ENCODE measurements at regions not wholly inside any gene's neighbourhood (a gene's known extent, or its start where the extent isn't known, plus 50 kb on each side); places are given as distances from the start of the nearest gene placed in this dataset.

DNA sequence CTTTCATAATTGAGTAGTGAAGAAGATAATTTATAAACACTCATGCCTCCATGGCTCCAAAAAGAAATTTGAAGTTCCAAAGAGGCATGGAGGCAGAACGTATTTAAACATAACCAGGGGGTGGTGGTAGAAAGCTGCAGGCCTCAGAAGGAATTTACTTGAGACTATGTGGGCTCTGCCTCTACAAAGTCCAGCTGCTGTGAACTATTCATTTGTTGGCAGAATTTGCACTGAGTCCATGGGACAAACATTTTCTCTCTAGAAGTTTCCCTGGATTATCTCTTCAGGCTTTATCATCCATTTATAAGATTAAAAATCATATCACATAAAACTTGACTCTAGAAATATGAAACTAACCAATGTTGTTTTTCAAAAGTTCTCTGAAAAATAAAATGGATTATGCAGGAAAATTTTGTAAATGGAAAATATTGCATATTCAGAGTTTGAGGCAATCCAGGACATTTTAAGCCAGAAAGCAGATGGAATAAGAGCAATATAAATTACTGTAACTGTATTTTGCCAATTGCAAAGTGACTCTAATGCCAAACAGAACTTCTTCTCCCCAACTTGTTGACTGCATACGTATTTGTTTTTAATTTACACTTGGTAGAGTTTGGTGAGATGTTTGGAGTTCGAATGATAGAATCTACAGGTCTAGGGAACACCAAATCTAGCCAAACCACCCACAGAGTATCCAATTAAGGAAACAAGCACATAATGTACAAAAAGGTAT lies 258.2 kb downstream of the ENC1 start:
- Histone ChIP-seq H3K4me3 (ENCODE audit: low read depth, low read length) (no peak overlapping the region), H3K36me3 (ENCODE audit: control insufficient read depth, insufficient read depth, low read length) (no peaks in the 10 kb centered on the region), H3K27me3 (replicated peaks; ENCODE audit: control insufficient read depth, insufficient read depth, low read length) (no peaks in the 10 kb centered on the region), H3K4me1 (peaks cover 21% of the 10 kb centered on the region), H3K9me3 (no peaks in the 10 kb centered on the region; the same call in 1 of the 2 replicates)
- Mint-ChIP-seq H3K4me1 (ENCODE audit: low read depth, unreplicated experiment) (peaks cover 16% of the 10 kb centered on the region), H3K27me3 (ENCODE audit: insufficient read depth, unreplicated experiment) (no peaks in the 10 kb centered on the region), H3K36me3 (ENCODE audit: insufficient read depth, unreplicated experiment) (no peaks in the 10 kb centered on the region), H3K9me3 (ENCODE audit: unreplicated experiment) (no peaks in the 10 kb centered on the region), H3K4me3 (ENCODE audit: unreplicated experiment) (no peak overlapping the region), H3K27ac (ENCODE audit: unreplicated experiment) (no peak overlapping the region)
- DNase-seq: no peak
- POLR2A ChIA-PET: no interaction called here
- CTCF ChIA-PET: no interaction called here
- intact Hi-C loops (cut with micrococcal nuclease; ENCODE audit: unreplicated experiment): no loop called here
- BruUV-seq (replicated peaks): no TSS peak
- TF ChIP-seq, protein P1, sequence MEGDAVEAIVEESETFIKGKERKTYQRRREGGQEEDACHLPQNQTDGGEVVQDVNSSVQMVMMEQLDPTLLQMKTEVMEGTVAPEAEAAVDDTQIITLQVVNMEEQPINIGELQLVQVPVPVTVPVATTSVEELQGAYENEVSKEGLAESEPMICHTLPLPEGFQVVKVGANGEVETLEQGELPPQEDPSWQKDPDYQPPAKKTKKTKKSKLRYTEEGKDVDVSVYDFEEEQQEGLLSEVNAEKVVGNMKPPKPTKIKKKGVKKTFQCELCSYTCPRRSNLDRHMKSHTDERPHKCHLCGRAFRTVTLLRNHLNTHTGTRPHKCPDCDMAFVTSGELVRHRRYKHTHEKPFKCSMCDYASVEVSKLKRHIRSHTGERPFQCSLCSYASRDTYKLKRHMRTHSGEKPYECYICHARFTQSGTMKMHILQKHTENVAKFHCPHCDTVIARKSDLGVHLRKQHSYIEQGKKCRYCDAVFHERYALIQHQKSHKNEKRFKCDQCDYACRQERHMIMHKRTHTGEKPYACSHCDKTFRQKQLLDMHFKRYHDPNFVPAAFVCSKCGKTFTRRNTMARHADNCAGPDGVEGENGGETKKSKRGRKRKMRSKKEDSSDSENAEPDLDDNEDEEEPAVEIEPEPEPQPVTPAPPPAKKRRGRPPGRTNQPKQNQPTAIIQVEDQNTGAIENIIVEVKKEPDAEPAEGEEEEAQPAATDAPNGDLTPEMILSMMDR (IDR thresholded peaks at IDR 0.05; ENCODE audit: insufficient read depth in 1 of 2, low read depth in 1 of 2, low read length in 1 of 2, severe bottlenecking in 1 of 2, unreplicated experiment in 1 of 2): no peak

DNA sequence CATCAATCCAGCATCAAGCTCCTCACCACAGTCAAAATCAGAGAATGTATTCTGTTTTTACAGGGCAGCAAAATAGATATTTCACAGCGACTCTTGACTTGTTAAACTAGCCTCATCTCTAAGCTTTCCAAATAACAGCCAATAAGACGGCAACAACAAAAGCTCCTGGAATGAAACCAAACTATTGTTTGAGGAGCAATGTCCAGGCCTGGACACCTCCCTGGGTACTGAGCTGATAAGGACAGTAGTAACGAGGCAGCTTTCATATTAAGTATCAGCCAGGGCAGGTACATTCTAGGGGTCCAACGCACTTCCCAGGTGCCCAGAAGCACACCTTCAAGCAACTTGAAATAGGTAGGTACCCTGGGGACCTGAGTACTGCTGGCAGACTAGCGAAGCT lies 260.3 kb downstream of the ENC1 start:
- no peak for DNase-seq
- POLR2A ChIA-PET: no interaction called here

DNA sequence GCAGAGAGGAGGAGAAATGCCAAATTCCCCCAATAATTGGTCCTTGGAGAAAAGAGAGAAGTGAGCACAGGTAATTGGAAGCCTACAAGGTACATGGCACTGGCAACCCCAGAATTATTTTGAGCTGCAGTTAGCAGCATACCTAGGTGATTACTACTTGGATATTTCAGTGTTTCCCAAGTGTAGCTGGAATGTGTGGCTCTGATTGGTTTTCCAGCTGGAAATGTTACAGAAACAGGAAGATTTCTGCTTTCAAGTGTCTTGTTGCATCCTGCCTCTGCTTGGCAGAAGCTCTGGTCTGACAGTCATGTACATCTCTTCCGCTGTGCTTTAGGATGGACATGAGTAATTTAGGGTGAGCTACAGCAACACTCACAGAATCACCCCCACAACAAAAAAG lies 262.1 kb downstream of the ENC1 start:
- no peak overlapping the region for H3K27ac Mint-ChIP-seq (ENCODE audit: unreplicated experiment)

More for the DNA sequence above, 260.3 kb downstream of the ENC1 start:
- Mint-ChIP-seq H3K4me1 (ENCODE audit: low read depth, unreplicated experiment) (peaks cover 23% of the 10 kb centered on the region), H3K9me3 (ENCODE audit: unreplicated experiment) (peaks cover 10% of the 10 kb centered on the region), H3K27me3 (ENCODE audit: insufficient read depth, unreplicated experiment) (no peaks in the 10 kb centered on the region), H3K36me3 (ENCODE audit: insufficient read depth, unreplicated experiment) (no peaks in the 10 kb centered on the region), H3K4me3 (ENCODE audit: unreplicated experiment) (no peak overlapping the region), H3K27ac (ENCODE audit: unreplicated experiment) (no peak overlapping the region)
- Histone ChIP-seq H3K4me3 (ENCODE audit: low read depth, low read length) (no peak overlapping the region), H3K4me1 (peaks cover 37% of the 10 kb centered on the region), H3K27me3 (replicated peaks; ENCODE audit: control insufficient read depth, insufficient read depth, low read length) (no peaks in the 10 kb centered on the region), H3K9me3 (peaks cover 3% of the 10 kb centered on the region; the same call in 1 of the 2 replicates), H3K36me3 (ENCODE audit: control insufficient read depth, insufficient read depth, low read length) (no peaks in the 10 kb centered on the region)
- intact Hi-C loops (cut with micrococcal nuclease; ENCODE audit: unreplicated experiment): no loop called here
- CTCF ChIA-PET: interaction anchor here (0.9 kb wide), 1 partner anchor 15 kb away, joined by 3 read pairs; no protein-coding TSS in a partner anchor
- TF ChIP-seq, protein P1 (IDR thresholded peaks at IDR 0.05; ENCODE audit: insufficient read depth in 1 of 2, low read depth in 1 of 2, low read length in 1 of 2, severe bottlenecking in 1 of 2, unreplicated experiment in 1 of 2): no peak
- no TSS peak for BruUV-seq (replicated peaks)

More for the DNA sequence above, 262.1 kb downstream of the ENC1 start:
- TF ChIP-seq, protein P1 (IDR thresholded peaks at IDR 0.05; ENCODE audit: insufficient read depth in 1 of 2, low read depth in 1 of 2, low read length in 1 of 2, severe bottlenecking in 1 of 2, unreplicated experiment in 1 of 2): no peak
- ChIA-PET CTCF (no interaction called here), POLR2A (interaction anchor here (0.6 kb wide), 1 partner anchor 977 kb away, joined by 3 read pairs; no protein-coding TSS in a partner anchor)
- Histone ChIP-seq H3K36me3 (ENCODE audit: control insufficient read depth, insufficient read depth, low read length) (no peaks in the 10 kb centered on the region), H3K9me3 (peaks cover 3% of the 10 kb centered on the region; the same call in 1 of the 2 replicates), H3K27me3 (replicated peaks; ENCODE audit: control insufficient read depth, insufficient read depth, low read length) (no peaks in the 10 kb centered on the region), H3K4me1 (peaks cover 43% of the 10 kb centered on the region), H3K4me3 (ENCODE audit: low read depth, low read length) (no peak overlapping the region)
- peaks cover 17% of the 10 kb centered on the region for H3K4me1 Mint-ChIP-seq (ENCODE audit: low read depth, unreplicated experiment)
- BruUV-seq (replicated peaks): no TSS peak
- H3K4me3 Mint-ChIP-seq (ENCODE audit: unreplicated experiment): no peak overlapping the region
- intact Hi-C loops (cut with micrococcal nuclease; ENCODE audit: unreplicated experiment): loop anchor here (5.0 kb wide), 1 partner anchor 51 kb away; no protein-coding TSS in a partner anchor
- H3K27me3 Mint-ChIP-seq (ENCODE audit: insufficient read depth, unreplicated experiment): no peaks in the 10 kb centered on the region
- H3K9me3 Mint-ChIP-seq (ENCODE audit: unreplicated experiment): peaks cover 10% of the 10 kb centered on the region
- no peak for DNase-seq
- no peaks in the 10 kb centered on the region for H3K36me3 Mint-ChIP-seq (ENCODE audit: insufficient read depth, unreplicated experiment)
